COR-L47 (cell line): ENCODE measurements at regions not wholly inside any gene's neighbourhood (a gene's known extent, or its start where the extent isn't known, plus 50 kb on each side); places are given as distances from the start of the nearest gene placed in this dataset.
"Not testable (repeated sequence)": the region's sequence is repeated elsewhere in the genome, so short reads cannot be mapped to it uniquely, and the experiment has no call there.

ENCODE experiments used
- DNase-seq: peaks from one replicate; lab custom pipeline; 2025; lab: John Stamatoyannopoulos, UW

DNA sequence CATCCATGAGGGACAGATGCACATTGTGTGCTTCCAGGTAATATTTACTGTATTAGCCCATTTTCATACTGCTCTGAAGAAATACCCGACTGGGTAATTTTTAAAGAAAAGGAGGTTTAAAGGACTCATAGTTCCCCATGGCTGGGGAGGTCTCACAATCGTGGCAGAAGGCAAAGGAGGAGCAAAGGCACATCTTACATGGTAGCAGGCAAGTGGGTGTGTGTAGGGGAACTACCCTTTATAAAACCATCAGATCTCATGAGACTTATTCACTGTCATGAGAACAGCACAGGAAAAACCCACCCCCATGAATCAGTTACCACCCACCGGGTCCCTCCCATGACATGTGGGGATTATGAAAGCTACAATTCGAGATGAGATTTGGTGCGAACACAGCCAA is 148.8 kb upstream of the FBXL17 start:
- no peak for DNase-seq

DNA sequence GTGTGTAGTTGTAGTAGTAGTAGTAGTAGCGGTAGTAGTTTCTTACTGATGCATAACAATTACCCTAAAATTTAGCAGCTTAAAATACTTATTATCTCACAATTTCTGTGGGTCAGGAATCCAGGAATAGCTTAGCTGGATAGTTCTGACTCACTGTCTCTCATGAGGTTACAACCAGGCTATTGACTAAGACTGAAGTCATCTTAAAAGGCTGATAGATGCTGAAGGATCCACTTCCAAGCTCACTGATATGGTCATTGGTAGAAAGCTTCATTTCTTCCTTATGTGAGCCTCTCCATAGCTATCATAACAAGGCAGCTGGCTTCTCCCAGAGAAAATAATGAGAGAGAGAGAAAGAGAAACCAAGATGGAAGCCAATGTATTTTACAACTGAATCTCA is 147.5 kb upstream of the FBXL17 start:
- no peak for DNase-seq

DNA sequence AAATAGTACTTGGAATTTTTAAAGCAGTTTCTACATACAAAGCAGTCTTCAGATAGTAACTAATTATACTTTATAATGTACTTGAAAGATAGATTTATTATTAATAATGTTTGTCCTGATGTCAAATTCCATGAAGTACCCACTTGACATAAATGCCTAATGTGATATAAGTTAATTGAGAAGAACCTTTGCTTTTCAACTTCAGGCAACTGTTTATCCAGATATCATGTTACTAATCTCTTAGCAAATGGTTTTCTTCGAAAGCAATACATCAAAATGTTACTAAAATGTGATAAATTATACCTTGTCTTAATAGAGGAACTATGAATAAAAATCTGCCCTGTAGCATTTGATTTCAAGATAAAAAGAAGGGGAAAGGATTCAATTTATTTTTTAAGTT is 146.8 kb upstream of the FBXL17 start:
- DNase-seq: no peak

DNA sequence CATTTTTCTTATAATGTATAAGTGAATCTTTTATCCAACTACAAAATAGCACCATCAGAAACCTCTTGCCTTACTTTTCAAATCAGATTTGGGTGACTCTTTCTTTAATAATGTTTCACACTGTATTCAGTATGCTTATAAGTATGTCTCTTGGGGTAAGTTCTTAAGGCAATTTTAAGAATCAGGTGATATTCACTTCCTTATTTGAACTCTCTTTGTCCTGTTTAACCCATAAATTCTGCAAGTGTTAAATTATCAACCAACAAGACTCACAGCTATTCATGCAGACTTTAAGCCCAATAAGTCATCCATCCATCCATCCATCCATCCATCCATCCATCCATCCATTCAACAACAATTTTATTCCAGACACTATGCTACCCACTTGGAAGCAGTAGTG is 142.7 kb upstream of the FBXL17 start:
- no peak for DNase-seq

DNA sequence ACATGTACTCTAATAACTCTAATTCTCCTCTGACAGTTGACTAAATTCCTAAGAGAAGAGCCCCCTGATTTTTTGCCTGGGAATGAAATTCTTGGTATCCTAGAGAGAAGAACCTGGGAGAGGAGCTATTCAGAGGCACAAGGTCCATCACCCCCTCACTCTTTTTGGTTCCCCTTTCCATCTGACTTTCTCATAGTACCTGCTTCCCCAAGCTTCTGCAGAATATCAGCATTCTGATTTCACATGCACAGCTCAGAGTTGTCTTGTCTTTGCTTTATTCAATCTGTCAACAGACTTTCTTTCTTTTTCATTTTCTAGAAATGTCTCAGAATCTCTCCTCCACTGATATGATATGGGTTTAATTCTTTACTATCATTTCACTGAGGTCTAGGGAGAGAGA is 141.5 kb upstream of the FBXL17 start:
- no peak for DNase-seq

DNA sequence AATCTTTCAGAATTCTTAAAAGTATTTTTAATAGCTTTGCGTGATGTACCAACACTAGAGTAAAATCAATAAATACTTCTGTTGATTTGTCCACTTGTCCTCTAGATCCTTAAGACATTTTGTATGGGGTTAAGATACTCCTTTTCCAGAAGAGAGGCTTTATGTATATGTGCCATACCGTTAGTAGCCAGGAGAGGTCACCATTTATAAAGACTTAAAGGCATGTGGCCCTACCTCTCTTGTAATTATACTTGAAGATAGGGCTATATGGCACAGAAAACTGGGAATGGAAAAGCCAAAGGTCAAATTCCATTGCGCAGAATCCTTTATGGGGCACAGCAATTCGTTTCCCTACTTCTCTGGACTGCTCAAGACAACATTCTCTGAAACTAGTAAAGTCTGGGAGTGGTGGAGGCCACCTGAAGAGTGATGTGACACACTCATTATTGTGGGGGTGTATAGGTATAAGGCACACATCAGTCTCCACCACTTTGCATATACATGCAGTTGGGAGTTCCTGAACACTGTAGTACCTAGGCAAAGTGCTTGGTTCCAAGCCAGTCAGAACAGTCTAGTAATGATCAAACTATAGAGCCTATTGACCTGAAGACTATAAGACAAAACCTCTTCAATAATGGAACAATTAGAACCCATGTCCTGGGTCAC is 140.1 kb upstream of the FBXL17 start:
- DNase-seq: peak; percentile 43

DNA sequence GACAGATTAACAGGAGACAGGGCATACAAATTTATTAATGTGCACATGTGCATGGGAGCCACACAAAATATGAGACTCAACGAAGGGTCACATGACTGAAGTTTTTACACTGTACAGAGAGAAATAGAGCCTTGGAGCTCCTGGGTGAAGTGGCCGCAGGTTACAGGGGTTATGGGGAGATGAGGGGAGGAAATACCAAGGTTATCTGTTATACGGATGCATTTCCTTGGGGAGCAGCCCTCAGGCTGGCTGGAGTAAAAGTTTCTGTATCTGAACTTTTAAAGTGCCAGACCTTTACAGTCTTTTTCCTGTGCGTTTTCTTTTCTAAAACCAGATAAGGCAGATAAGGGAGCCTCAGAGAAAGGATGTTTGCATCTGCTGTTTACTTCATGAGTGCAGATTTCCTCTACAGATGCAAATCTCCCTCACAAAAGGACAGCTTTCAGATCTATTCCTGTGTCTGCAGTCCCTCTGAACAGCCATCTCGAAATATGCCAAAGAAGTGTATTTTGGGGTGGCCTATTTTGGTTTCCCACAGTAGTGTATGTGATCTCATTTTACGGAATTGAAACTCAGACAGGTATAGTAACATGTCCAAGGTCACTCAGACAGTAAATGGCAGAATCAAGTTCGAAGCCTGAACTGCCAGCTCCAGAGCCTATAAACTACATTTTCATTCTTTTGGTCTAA is 139.3 kb upstream of the FBXL17 start:
- no peak for DNase-seq

DNA sequence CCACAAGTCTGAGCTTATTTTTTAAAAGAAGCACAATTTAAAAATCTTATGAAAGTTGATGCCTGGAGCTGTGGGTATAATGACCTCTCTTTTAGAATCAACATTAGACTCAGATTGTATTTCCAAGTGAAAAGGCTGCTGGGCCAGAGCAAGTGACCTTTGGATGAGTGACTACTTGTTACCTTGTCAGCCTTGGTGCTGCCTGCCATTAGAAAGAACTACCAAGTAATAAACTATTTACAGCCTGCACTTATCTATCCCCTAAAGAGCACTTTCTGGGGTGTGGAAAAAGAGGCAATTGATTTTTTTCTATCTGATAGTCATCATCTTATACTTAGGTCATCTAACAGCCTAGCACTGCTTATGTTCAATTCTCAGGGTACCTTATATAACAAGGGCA is 134.9 kb upstream of the FBXL17 start:
- no peak for DNase-seq

DNA sequence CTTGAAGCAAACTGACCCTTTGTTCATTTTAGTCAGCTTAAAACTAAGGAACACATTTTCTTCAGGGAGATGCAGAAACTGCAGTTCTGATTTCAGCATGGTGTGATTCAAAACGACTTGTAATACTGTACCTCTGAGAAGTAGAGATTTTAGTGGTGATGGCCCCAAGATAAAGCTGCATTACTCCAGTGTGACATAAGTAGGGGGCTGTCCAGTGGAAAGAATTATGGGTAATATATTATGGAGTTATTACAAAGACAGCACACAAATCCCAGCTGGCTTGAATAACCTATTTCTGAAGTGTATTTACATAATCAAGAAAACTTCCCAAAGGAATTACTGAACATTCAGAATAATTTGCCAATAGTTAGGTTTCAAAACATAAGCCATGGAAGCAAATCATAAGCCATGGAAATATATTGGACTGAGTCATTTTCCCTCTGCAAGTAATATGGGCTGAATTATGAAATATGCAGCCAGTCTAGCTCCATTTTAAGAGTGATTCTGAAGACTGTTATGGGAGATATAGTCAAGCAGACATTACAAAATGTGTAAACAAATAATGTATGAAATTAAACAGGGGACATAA is 133.7 kb upstream of the FBXL17 start:
- no peak for DNase-seq

DNA sequence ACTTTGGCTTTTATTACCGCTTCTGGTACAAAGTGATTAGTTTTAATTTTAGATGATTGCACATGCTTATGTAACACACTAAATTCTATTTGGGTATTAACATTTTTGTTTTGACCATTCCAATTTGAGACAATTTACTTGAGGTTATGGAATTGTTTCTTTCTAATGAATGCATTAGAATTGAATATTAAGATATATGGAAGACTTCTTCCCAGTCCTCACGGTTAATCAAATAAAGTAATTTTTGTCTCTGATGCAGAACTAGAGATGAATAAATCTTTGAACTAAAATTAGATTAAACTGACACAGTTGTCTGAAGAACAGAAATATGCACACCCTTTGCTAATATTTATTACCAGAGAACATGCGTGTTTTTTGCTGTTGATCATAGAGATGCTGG is 127.1 kb upstream of the FBXL17 start:
- no peak for DNase-seq

DNA sequence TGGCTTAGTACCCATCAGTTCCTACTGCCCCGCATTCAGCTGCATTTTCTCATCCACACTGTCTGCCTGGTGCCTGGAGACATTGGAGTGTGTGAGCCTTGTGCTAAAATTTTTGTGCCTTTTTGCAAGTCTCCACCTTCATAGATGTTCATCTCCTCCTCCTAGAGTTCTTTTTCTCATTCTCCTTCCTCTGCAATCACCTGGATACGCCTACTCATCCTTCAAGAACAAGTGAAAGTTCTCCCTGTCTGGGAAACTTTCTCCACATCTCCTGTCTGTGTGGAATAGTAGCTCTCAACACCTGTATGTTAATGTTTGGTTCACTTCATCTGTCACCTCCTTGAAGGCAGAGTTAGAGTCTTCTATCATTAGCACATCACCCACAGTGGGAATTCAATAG is 125.7 kb upstream of the FBXL17 start:
- DNase-seq: no peak

DNA sequence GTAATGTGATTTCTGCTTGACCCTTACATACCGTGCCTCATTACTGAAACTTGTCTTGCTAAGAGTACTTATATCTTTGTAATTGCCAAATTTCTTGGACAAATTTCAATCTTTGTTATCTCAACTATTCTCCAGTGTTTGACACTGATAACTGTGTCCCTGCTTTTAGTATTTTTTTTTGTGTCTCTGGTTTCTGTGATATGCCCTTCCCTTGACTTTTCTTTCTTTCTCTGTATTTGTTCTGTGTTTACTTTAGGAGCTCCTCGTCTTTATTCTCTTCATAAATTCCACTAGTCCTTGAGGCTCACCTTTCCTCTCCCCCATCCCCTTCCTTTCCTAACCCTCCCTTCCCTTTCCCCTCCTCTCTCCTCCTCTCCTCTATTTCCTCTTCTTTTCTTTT is 123.7 kb upstream of the FBXL17 start:
- DNase-seq: no peak

DNA sequence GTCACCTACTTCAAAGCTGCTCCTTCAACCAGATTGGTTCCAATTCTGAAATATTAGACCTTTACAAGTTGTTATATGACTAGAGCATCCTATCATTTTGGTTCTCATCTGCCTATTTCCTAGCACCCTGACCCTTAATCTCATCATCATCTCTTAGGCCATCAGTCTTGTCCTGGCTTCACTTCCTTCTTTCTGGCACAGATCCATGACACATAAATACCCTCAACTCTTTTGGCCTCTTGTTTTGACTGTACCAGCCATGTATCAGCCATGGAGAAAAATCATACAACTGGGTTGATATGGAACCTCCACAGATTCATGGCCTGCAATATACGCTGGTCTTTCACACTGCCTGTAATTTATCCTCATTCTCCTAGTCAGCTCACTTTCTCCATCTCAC is 123.1 kb upstream of the FBXL17 start:
- no peak for DNase-seq

DNA sequence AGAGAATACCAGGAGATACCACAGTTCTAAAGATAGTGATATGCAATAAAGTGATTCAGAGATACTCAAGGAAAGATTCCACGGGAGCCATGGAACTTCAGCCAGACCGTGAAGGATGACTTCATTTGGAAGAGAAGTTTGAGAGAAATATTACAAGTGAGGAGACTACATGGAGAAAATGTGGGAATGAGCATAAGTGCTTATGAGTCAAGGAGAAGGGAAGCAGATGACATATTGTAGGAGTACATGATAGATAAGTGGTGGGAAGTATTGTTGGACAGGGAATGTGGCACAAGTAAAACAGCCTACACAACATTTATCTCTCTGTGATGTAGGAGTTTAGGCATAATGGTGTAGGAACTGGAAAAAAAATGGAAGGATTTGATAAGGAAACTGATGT is 122.1 kb upstream of the FBXL17 start:
- no peak for DNase-seq

DNA sequence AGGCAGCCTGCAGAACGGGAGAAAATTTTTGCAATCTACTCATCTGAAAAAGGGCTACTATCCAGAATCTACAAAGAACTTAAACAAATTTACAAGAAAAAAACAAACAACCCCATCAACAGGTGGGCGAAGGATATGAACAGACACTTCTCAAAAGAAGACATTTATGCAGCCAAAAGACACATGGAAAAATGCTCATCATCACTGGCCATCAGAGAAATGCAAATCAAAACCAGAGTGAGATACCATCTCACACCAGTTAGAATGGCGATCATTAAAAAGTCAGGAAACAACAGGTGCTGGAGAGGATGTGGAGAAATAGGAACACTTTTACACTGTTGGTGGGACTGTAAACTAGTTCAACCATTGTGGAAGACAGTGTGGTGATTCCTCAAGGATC is 113.7 kb upstream of the FBXL17 start:
- not testable (repeated sequence) for DNase-seq

DNA sequence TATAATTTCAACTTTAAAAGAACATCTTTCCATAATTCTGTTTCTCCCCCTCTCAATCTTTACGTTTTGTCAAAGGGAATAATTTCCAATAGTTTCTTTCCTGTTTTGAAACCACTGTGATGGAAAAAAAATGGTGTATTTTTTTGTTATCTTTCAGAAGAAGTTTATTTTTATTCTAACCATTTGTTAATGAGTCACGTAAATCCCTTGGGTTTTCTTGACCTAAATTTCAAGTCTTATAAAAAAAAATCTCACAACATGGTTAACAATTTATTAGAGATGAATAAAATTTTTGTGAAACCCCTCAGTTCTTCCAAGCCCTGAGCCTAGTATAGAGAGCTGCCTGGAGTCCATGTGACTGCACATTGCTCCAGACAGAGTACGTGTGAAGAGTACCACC is 106.1 kb upstream of the FBXL17 start:
- no peak for DNase-seq

DNA sequence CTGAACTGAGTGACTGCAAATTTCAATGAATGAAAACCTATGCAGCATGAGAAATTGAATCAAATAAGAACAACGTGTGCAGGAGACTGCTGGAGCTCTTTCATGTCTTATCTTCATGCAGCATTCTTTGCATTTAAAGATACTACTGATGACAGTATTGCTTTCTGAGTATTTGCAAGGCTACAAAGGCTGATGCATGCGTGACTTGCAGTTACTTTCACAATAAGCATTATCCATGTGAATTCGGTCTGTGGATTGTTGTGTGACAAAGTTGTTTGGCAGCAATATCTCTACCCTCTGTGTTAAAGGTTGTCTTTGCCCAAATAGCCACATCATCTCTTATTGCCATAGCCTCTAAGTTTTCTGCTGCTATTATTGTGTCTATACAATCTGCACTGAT is 102.1 kb upstream of the FBXL17 start:
- no peak for DNase-seq

DNA sequence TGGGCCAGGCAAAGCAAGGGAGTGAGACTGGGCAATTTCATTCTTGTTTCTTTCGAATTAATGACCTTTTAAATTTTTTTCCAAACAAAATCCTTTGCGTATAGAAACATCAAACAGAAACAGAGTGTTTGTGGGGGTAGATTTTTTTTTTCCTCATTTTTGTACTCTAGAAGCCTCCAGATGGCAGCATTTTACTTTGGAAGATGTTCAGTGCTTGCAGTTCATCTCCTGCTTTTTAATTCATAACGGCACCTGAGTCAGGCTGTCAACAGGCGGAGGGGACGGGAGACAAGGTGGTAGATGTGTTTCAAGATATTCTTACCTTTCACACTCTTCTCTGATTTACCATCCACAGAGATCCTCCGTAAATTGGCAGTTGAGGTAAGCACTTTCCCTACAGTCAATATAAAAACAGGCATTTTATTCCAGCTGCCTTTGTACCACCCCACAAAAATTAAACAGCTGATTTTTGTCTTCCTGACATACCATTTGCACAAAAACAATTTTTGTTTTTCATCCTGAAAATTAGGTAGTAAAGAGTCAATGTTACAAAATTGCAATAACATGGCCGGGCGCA is 99.5 kb upstream of the FBXL17 start:
- DNase-seq: peak; percentile 58

DNA sequence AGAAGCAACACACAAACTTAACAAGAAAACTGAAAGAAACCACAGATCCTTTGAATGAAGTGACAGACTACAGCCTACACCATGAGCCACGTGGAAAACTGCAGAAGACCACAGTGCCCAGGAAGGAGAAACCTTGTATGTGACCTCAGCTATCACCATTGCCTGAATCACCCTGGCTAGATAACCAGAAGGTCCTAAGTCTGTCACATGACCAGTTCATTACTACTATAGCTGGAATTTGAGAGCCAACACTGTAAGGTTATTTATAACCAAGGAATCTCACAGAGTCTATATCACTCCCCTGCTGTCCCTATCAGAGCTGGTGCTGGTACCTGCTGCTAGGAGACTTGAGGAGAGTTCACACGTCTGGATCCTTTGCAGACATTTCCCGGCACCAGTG is 90.3 kb upstream of the FBXL17 start:
- no peak for DNase-seq

DNA sequence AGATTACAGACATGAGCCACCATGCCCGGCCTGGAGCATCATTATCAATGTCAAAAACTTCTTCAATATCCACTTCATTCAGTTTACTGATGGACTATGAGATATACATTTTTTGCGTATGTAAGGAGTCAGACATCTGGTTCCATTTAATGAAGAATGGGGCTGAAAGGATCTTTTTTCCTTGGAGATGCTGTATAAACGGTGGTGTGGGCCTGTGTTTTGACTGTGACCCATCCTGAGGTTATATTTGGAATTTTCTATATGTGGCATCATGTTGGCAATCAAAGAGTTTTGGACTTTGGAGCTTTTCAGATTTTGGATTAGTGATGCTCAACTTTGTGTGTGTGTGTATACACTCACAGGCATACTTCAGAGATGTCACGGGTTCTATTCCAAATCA is 85.7 kb upstream of the FBXL17 start:
- no peak for DNase-seq

DNA sequence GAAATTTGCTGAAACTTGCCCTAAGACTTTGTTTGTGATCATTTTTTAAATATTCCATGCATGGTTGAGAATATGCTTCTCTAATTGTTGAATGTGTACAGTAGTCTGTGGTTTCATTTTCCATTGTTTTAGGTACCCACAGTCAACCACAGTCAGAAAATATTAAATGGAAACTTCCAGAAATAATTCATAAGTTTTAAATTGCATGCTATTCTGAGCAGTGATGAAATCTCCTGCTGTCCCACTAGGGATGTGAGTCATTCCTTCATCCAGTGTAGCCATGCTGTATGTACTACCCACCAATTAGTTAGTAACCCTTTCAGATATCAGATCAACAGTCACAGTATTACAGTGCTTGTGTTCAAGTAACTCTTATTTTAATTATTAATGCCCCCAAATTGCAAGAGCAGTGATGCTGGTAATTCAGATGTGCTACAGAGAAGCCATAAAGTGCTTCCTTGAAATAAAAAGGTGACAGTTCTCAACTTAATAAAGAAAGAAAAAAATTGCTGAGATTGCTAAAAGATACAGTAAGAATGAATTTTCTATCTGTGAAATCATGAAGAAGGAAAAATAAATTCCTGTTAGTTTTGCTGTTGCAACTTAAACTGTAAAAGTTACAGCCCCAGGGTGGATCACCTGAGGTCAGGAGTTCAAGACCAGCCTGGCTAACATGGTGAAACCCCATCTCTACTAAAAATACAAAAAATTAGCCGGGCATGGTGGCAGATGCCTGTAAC is 79.9 kb upstream of the FBXL17 start:
- DNase-seq: no peak

DNA sequence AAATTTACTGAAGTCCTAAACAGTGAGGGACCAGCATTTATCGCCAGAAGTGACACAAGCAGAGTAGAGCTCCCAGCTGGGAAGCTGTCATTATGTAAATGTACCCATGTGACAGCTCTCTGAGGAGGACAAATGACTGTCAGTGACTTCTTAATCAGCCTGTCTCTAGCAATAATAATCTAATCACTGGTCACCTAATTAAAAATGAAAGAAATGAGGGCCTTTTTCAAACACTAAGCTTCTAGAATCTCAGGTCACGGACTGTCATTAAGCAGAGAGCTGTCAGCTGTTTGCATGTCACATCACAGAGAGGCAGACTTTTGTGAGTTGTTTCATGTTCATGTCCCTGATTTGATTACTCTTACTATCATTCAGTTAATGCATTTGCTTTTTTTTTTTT is 77.9 kb upstream of the FBXL17 start:
- no peak for DNase-seq

DNA sequence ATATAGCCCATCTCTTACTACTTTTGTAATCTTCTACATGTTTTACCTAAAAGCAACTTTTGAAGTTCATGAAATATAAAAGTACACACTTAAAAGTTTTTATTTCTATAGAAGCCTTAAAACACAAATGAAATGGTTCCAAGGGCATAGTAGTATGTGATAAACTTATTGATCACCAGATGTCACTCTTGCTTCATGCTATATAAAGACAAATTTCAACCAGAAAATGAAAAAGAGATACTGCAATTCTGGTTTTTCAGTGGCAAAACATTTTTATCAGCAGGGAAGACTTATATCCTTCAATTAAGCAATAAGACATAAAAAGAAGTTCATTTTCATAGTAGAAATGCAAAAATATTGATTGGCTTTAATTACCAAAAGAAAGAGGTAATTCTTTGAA is 69.4 kb upstream of the FBXL17 start:
- no peak for DNase-seq
